ENCODE measurements at regions not wholly inside any gene's neighbourhood (a gene's known extent, or its start where the extent isn't known, plus 50 kb on each side); places are given as distances from the start of the nearest gene placed in this dataset.
A peak's percentile ranks its signal among the peaks of the same experiment; 100 is the strongest.

DNA sequence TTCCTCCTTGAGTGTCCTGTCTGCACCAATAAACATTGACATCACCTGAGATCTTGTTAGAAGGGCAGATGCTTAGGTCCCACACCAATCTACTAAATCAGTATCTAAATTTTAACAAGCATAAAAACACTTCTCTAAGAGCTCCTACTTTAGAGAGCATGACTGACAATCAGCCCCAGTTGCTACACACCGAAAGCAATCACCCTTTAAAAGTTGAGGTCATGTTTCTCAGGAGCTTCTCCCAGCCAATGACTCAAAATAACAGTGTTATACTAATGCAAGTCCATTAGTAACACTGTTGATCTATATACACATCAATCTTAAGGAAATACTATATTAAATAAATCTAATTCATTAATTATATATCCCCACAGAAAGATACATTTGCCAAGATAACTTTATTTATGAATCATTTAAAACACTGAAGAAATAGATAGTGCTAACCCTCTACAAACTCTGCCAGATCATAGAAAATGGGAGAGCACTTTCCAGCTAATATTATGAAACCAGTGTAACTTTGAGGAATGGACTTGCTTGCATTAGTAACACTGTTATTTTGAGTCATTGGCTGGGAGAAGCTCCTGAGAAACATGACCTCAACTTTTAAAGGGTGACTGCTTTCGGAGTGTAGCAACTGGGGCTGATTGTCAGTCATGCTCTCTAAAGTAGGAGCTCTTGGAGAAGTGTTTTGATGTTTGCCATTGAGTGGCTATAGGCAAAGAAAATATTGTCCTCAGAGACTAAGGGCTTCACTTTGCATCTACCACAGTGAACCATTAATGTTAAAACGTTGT is 109.8 kb upstream of the HDX start:
- no peaks in the 10 kb centered on the region for H3K36me3 ChIP-seq (ENCODE audit: control insufficient read depth, insufficient read depth, low read length)
- H3K4me3 ChIP-seq (ENCODE audit: low read length) = no peak overlapping the region
- H3K27me3 ChIP-seq (ENCODE audit: control insufficient read depth, insufficient read depth, low read length, poor library complexity, severe bottlenecking) = no peaks in the 10 kb centered on the region
- no peak overlapping the region for H3K9ac ChIP-seq (ENCODE audit: extremely low read depth, low read length, poor library complexity, severe bottlenecking)
- no peak overlapping the region for H3K4me3 Mint-ChIP-seq
- WGBS, 2 experiments (ENCODE audit: insufficient coverage in 1 of 2, insufficient read length in 1 of 2) = 80 to 88% methylated on average over 1 to 2 of the region's 3 CpGs
- DNase-seq = no peak
- no peak overlapping the region for H3K27ac Mint-ChIP-seq
- H3K4me1 ChIP-seq (ENCODE audit: control insufficient read depth, insufficient read depth, low read length) = no peaks in the 10 kb centered on the region
- no peak for TF ChIP-seq CTCF (conservative IDR thresholded peaks at IDR 0.05)
- no peaks in the 10 kb centered on the region for H3K4me1 Mint-ChIP-seq
- H3K9me3 Mint-ChIP-seq = peaks cover 28% of the 10 kb centered on the region
- H3K27me3 Mint-ChIP-seq (ENCODE audit: insufficient read depth) = no peaks in the 10 kb centered on the region
- no peaks in the 10 kb centered on the region for H3K9me3 ChIP-seq (ENCODE audit: control insufficient read depth, low read length)
- H3K36me3 Mint-ChIP-seq (ENCODE audit: low read depth) = no peaks in the 10 kb centered on the region
- H3K27ac ChIP-seq (ENCODE audit: low read depth, low read length) = no peak overlapping the region

- no peaks in the 10 kb centered on the region for H3K4me1 Mint-ChIP-seq
- no peaks in the 10 kb centered on the region for H3K36me3 ChIP-seq (ENCODE audit: control insufficient read depth, insufficient read depth, low read length)
- 90% methylated on average over 3 of the region's 3 CpGs; no CpG with 5 or more reads in 1 of the 2 experiments for WGBS, 2 experiments (ENCODE audit: insufficient coverage in 1 of 2, insufficient read length in 1 of 2)
- no peaks in the 10 kb centered on the region for H3K27me3 Mint-ChIP-seq (ENCODE audit: insufficient read depth)
- DNase-seq = peak; percentile 44
- no peak for TF ChIP-seq CTCF (conservative IDR thresholded peaks at IDR 0.05)
- peaks cover 52% of the 10 kb centered on the region for H3K9me3 Mint-ChIP-seq
- H3K9me3 ChIP-seq (ENCODE audit: control insufficient read depth, low read length) = no peaks in the 10 kb centered on the region
- H3K27me3 ChIP-seq (ENCODE audit: control insufficient read depth, insufficient read depth, low read length, poor library complexity, severe bottlenecking) = no peaks in the 10 kb centered on the region
- no peak overlapping the region for H3K27ac ChIP-seq (ENCODE audit: low read depth, low read length)
- no peak overlapping the region for H3K4me3 Mint-ChIP-seq
- no peak overlapping the region for H3K9ac ChIP-seq (ENCODE audit: extremely low read depth, low read length, poor library complexity, severe bottlenecking)
- no peaks in the 10 kb centered on the region for H3K4me1 ChIP-seq (ENCODE audit: control insufficient read depth, insufficient read depth, low read length)
- no peaks in the 10 kb centered on the region for H3K36me3 Mint-ChIP-seq (ENCODE audit: low read depth)
- H3K4me3 ChIP-seq (ENCODE audit: low read length) = no peak overlapping the region
- H3K27ac Mint-ChIP-seq = no peak overlapping the region
Measured at GRCh38 chrX:84634201-84634782, 132.0 kb upstream of the HDX start.

GRCh38 chrX:84666086-84666485 is 163.8 kb upstream of the HDX start:
- Mint-ChIP-seq H3K4me3 (no peak overlapping the region), H3K27me3 (ENCODE audit: insufficient read depth) (no peaks in the 10 kb centered on the region), H3K9me3 (peaks cover 23% of the 10 kb centered on the region), H3K27ac (no peak overlapping the region), H3K36me3 (ENCODE audit: low read depth) (no peaks in the 10 kb centered on the region), H3K4me1 (no peaks in the 10 kb centered on the region)
- TF ChIP-seq CTCF (conservative IDR thresholded peaks at IDR 0.05) = no peak
- Histone ChIP-seq H3K36me3 (ENCODE audit: control insufficient read depth, insufficient read depth, low read length) (no peaks in the 10 kb centered on the region), H3K4me3 (ENCODE audit: low read length) (no peak overlapping the region), H3K4me1 (ENCODE audit: control insufficient read depth, insufficient read depth, low read length) (no peaks in the 10 kb centered on the region), H3K27ac (ENCODE audit: low read depth, low read length) (no peak overlapping the region), H3K9ac (ENCODE audit: extremely low read depth, low read length, poor library complexity, severe bottlenecking) (no peak overlapping the region), H3K27me3 (ENCODE audit: control insufficient read depth, insufficient read depth, low read length, poor library complexity, severe bottlenecking) (no peaks in the 10 kb centered on the region), H3K9me3 (ENCODE audit: control insufficient read depth, low read length) (no peaks in the 10 kb centered on the region)
- DNase-seq = no peak
- 92% methylated on average over 2 of the region's 2 CpGs; no CpG with 5 or more reads in 1 of the 2 experiments for WGBS, 2 experiments (ENCODE audit: insufficient coverage in 1 of 2, insufficient read length in 1 of 2)
